ENCODE measurements at regions not wholly inside any gene's neighbourhood (a gene's known extent, or its start where the extent isn't known, plus 50 kb on each side); places are given as distances from the start of the nearest gene placed in this dataset.

DNA sequence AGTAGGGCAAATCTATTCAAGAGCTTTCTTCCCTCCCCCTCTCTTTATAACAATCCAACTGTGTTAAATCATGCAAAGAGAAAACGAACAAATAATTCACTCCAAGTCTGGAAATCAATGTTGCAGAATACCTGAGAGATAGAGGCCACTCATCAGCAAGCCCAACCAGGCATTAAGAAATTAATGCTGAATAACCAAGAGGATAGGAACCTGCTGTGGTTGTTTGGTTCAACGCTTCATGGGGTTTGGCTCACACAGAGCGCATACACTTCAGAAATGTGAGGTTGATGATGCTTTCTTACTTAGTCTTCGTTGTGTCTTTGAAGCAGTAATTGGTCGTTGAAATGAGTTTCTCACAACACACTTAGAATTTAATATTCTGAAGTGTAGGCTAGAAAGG lies 1540.0 kb upstream of the PABPC4L start:
- no peak for DNase-seq

DNA sequence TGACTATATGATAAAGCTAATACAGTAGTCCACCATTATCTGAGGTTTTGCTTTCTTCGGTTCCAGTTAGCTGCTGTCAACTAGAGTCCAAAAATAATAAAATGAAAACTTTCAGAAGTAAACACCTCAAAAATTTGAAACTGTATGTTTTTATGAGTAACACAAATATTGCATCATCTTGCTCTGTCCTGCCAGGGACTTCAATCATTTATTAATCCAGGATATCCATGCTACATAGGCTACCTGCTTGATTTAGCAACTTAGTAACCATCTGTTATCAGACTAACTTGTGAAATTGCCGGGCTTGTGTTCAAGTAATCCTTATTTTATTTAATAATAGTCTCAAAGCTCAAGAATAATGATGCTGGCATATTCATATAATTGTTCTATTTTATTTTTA lies 1537.8 kb upstream of the PABPC4L start:
- DNase-seq, result no peak

DNA sequence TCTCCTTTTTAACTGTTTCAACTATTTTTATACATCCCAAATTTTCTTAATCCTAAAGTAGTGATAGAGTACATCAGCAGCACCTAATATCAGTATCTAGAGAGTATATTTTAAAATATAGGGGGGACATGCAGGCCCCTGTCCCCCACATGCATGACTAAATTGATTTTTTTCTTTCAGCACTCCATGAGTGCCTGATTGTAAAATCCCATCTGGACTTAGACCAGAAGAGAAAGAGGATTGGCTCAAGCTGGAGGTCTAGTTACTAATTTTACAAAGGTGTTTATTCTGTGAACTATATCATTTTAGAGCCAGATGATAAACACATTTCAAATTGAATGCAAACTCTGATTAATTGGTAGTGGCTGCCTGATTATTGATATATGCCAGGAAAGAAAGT lies 1533.9 kb upstream of the PABPC4L start:
- DNase-seq, result no peak

DNA sequence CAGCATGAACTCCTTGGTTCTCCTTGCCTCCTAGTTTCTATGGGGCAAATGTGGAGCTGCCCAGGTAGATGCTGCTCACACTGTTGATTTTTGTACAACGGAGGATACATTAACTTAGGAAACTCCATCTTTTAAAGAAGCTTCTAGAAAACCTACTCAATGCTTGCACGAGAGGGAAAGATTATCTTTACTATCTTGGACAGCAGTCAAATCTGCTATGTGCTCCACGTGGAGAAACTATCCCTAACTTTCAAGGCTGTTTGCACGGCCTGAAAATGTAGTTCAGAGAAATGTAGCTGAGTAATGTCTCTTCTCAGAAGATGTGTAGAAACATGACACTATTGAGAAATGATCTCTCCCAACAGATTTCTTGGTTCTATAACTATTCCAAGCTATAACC lies 1530.9 kb upstream of the PABPC4L start:
- DNase-seq, result no peak

DNA sequence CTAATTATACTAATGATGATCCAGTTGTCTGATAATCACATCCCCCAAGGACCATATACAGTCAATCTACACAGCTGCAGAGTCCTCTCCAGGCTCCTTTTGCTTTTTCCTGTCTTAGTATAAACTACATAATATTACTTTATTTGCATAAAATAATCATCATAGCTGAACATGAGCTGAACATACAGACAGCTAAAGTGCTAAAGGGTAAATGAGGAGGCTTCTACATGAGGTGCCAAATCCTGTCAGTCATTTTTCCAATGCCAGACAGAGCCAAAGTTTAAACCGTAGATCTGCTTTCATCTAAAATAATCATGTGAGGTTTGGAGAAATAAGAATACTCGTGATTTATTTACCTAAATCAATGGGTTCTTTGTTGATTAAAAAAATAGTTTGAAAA lies 1530.1 kb upstream of the PABPC4L start:
- DNase-seq, result no peak

DNA sequence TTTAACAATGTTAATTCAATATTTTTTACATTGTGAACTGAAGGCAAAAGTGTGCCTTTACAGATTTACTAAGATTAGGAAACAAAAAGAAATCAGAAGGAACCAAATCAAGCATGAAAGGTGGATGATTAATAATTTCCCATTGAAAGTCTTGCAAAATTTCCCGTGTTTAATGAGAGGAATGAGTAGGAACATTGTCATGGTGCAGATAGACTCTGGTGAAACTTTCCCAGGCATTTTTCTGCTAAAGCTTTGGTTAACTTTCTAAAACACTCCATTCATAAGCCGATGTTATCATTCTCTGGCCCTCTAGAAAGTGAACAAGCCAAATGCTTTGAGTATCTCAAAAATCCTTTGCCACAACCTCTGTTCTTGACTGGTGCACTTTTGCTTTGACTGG lies 1522.8 kb upstream of the PABPC4L start:
- DNase-seq, result no peak

DNA sequence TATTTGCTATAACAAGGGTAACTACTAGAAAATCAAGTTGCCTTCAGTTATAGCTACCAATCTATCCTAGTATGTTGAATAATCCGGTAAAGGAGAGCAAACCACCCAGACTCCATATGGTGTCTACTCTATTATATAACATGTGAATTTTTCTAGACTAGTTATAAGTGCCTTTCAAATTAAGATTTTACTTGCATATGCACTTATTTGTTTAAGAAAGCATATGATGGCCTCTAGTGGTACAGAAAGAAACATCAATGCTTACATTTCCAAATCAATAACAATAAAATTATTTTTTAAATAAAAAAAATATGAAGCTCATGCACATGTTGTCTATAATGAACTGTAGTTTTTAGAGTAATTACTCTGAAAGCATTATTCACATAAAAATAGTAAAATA lies 1516.4 kb upstream of the PABPC4L start:
- no peak for DNase-seq

DNA sequence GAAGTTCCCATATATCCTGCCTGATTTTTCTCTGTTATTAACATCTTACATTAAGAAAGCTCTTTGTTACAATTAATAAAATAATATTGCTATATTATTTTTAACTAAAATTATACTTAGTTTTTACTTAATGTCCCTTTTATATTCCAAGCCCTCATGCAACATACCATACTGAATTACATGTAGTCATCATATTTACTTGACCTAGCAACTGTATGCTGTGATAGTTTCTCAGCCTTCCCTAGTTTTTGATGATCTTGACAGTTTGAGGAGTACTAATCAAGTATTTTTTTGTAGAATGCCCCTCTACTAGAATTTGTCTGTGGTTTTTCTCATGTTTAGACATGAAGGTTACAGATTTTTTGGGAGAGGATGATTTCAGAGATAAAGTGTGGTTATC lies 1503.8 kb upstream of the PABPC4L start:
- no peak for DNase-seq

DNA sequence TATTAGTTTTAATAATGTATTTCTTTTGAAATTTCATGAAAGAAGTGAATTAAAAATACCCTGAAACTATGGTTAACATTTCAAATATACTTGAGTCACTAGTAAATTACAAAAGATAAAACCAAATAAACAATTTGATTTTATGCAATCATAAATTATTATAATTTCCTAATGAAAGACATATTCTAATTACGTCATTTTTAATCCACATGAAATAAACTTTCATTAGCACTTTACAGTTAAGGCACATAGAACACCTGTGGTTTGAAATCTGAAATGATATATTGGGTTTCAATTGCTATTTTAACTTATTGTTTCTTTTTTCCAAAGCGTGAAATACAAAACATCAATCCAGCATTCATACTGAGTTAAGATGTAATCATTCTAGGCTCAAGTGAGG lies 1492.5 kb upstream of the PABPC4L start:
- no peak for DNase-seq

DNA sequence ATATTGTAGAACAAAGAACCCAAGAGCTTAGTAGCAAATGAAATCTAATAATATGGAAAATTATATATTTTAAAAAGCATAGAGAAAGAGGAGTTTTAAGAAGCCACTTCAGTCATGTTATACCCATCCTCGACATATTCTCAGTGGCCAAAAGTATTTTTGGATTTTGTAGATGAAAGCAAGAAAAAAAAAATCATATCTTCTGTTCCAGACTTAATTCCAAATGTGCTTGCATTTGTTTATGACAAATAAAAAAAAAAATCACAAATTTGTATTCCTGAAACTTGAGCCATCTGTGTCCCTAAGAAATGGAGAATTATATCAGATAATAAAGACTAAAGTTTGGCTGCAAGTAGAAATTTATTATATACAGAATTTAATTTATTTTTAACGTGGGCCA lies 1482.4 kb upstream of the PABPC4L start:
- DNase-seq, result no peak

DNA sequence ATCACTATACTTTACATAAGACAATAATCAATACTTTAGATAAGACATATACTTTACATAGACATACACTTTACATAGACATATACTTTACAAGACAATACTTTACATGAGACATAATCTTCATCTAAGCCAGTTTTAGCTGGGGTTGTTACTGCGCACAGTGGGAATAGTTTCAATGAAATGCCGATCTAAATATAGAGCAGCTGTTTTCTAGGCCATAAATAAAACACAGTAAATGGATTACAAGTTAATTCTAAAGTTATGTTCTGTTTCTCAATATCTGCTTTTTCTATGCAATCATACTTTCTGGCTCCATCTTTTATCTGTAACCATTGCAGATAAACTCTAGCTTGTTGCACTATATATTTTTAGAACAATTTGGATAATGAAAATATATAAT lies 1470.6 kb upstream of the PABPC4L start:
- DNase-seq, result no peak

DNA sequence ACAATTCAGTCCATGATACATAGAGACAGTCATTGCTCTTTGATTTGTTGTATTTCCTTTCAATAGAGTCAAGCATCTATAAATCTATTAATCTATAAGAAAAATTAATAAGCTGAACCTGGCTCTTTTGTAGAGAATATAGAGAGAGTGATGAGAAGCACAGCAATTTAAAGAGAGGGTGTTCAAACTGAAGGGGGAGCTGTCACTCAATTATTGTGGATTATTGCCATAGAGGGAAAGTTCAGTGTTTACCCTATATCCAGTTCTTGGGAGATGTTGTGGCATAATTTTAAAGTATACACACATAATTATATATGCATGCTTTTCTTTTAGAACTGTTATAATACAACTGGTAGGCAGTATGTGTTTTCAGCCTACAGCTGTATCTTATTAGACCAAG lies 1469.0 kb upstream of the PABPC4L start:
- no peak for DNase-seq
